ENCODE measurements at regions not wholly inside any gene's neighbourhood (a gene's known extent, or its start where the extent isn't known, plus 50 kb on each side); places are given as distances from the start of the nearest gene placed in this dataset.

DNA sequence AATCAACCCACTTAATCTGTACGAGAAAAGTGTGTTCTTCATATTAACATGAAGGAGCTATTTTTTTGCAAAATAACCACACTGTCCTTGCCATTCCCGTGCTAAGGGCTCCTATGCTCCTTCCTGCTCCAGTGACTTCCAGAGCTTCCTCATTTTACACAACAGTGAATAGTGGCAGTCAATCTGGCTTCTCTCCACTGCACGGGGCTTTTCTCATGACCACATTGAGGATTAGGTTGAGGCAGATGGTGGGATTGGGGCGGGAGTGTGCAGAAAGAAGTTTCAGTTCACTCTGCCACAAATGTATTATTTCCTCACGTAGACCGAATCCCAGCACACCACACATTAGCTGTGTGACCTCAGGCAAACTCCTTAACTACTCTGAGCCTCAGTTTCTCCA, 235.1 kb downstream of the ARHGAP12 start (continued):
- TF ChIP-seq, protein P1, sequence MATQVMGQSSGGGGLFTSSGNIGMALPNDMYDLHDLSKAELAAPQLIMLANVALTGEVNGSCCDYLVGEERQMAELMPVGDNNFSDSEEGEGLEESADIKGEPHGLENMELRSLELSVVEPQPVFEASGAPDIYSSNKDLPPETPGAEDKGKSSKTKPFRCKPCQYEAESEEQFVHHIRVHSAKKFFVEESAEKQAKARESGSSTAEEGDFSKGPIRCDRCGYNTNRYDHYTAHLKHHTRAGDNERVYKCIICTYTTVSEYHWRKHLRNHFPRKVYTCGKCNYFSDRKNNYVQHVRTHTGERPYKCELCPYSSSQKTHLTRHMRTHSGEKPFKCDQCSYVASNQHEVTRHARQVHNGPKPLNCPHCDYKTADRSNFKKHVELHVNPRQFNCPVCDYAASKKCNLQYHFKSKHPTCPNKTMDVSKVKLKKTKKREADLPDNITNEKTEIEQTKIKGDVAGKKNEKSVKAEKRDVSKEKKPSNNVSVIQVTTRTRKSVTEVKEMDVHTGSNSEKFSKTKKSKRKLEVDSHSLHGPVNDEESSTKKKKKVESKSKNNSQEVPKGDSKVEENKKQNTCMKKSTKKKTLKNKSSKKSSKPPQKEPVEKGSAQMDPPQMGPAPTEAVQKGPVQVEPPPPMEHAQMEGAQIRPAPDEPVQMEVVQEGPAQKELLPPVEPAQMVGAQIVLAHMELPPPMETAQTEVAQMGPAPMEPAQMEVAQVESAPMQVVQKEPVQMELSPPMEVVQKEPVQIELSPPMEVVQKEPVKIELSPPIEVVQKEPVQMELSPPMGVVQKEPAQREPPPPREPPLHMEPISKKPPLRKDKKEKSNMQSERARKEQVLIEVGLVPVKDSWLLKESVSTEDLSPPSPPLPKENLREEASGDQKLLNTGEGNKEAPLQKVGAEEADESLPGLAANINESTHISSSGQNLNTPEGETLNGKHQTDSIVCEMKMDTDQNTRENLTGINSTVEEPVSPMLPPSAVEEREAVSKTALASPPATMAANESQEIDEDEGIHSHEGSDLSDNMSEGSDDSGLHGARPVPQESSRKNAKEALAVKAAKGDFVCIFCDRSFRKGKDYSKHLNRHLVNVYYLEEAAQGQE (IDR thresholded peaks at IDR 0.05; ENCODE audit: unreplicated experiment) = no peak
- no peak for TF ChIP-seq NANOG (IDR thresholded peaks at IDR 0.05; ENCODE audit: borderline replicate concordance)
- no peak for TF ChIP-seq JUNB (IDR thresholded peaks at IDR 0.05; ENCODE audit: unreplicated experiment)
- TF ChIP-seq, protein P2, sequence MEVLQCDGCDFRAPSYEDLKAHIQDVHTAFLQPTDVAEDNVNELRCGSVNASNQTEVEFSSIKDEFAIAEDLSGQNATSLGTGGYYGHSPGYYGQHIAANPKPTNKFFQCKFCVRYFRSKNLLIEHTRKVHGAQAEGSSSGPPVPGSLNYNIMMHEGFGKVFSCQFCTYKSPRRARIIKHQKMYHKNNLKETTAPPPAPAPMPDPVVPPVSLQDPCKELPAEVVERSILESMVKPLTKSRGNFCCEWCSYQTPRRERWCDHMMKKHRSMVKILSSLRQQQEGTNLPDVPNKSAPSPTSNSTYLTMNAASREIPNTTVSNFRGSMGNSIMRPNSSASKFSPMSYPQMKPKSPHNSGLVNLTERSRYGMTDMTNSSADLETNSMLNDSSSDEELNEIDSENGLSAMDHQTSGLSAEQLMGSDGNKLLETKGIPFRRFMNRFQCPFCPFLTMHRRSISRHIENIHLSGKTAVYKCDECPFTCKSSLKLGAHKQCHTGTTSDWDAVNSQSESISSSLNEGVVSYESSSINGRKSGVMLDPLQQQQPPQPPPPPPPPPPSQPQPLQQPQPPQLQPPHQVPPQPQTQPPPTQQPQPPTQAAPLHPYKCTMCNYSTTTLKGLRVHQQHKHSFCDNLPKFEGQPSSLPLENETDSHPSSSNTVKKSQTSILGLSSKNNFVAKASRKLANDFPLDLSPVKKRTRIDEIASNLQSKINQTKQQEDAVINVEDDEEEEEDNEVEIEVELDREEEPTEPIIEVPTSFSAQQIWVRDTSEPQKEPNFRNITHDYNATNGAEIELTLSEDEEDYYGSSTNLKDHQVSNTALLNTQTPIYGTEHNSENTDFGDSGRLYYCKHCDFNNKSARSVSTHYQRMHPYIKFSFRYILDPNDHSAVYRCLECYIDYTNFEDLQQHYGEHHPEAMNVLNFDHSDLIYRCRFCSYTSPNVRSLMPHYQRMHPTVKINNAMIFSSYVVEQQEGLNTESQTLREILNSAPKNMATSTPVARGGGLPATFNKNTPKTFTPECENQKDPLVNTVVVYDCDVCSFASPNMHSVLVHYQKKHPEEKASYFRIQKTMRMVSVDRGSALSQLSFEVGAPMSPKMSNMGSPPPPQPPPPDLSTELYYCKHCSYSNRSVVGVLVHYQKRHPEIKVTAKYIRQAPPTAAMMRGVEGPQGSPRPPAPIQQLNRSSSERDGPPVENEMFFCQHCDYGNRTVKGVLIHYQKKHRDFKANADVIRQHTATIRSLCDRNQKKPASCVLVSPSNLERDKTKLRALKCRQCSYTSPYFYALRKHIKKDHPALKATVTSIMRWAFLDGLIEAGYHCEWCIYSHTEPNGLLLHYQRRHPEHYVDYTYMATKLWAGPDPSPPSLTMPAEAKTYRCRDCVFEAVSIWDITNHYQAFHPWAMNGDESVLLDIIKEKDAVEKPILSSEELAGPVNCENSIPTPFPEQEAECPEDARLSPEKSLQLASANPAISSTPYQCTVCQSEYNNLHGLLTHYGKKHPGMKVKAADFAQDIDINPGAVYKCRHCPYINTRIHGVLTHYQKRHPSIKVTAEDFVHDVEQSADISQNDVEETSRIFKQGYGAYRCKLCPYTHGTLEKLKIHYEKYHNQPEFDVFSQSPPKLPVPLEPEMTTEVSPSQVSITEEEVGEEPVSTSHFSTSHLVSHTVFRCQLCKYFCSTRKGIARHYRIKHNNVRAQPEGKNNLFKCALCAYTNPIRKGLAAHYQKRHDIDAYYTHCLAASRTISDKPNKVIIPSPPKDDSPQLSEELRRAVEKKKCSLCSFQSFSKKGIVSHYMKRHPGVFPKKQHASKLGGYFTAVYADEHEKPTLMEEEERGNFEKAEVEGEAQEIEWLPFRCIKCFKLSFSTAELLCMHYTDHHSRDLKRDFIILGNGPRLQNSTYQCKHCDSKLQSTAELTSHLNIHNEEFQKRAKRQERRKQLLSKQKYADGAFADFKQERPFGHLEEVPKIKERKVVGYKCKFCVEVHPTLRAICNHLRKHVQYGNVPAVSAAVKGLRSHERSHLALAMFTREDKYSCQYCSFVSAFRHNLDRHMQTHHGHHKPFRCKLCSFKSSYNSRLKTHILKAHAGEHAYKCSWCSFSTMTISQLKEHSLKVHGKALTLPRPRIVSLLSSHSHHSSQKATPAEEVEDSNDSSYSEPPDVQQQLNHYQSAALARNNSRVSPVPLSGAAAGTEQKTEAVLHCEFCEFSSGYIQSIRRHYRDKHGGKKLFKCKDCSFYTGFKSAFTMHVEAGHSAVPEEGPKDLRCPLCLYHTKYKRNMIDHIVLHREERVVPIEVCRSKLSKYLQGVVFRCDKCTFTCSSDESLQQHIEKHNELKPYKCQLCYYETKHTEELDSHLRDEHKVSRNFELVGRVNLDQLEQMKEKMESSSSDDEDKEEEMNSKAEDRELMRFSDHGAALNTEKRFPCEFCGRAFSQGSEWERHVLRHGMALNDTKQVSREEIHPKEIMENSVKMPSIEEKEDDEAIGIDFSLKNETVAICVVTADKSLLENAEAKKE (CRISPR knock-in tag; IDR thresholded peaks at IDR 0.05) = no peak
- TF ChIP-seq EZH2 (IDR thresholded peaks at IDR 0.05; ENCODE audit: low read depth, unreplicated experiment) = no peak
- no peak for TF ChIP-seq ZNF114 (CRISPR knock-in tag; IDR thresholded peaks at IDR 0.05)
- TF ChIP-seq ZNF331 (CRISPR knock-in tag; IDR thresholded peaks at IDR 0.05; ENCODE audit: low read depth) = no peak
- no peak for TF ChIP-seq STAT1 (IDR thresholded peaks at IDR 0.05; ENCODE audit: unreplicated experiment)
- no peak for TF ChIP-seq EZH2phosphoT487 (IDR thresholded peaks at IDR 0.05; ENCODE audit: unreplicated experiment)

All from GM23338 (cell line).